OCI-LY1 (cell line): ENCODE measurements at regions not wholly inside any gene's neighbourhood (a gene's known extent, or its start where the extent isn't known, plus 50 kb on each side); places are given as distances from the start of the nearest gene placed in this dataset.
A peak's percentile ranks its signal among the peaks of the same experiment; 100 is the strongest.

ENCODE experiments used
- H2AFZ ChIP-seq: fragments of 200-600 bp; sonication (generic), shearing (Covaris generic); 2 replicates; pipeline ENCODE4 v1.6.0; 2014; ENCODE audit warnings: antibody characterized with exemption, mild to moderate bottlenecking, low read length
- H3F3A ChIP-seq: fragments of 200-600 bp; sonication (generic), shearing (Covaris generic); 2 replicates; pipeline ENCODE4 v1.6.0; 2014; ENCODE audit warnings: mild to moderate bottlenecking, antibody characterized with exemption, low read length, moderate library complexity; ENCODE audit not compliant: insufficient read depth
- H3K27ac ChIP-seq: fragments of 200-600 bp; sonication (generic); 2 replicates; pipeline ENCODE4 v1.5.1; 2014; ENCODE audit warnings: low read length, mixed run types, mild to moderate bottlenecking, low read depth; ENCODE audit not compliant: poor library complexity, severe bottlenecking
- H3K27me3 ChIP-seq: fragments of 200-600 bp; sonication (generic); 2 replicates; pipeline ENCODE4 v1.6.0; 2014; ENCODE audit warnings: antibody characterized with exemption, mild to moderate bottlenecking, low read length, moderate library complexity; ENCODE audit not compliant: insufficient read depth
- H3K36me3 ChIP-seq: fragments of 200-600 bp; sonication (generic); 2 replicates; pipeline ENCODE4 v1.6.1; 2014; ENCODE audit warnings: mild to moderate bottlenecking, antibody characterized with exemption, low read length, moderate library complexity, mixed read lengths; ENCODE audit not compliant: insufficient read depth
- H3K4me1 ChIP-seq: fragments of 200-600 bp; sonication (generic); 2 replicates; pipeline ENCODE4 v1.5.1; 2014; ENCODE audit warnings: mild to moderate bottlenecking, low read length, moderate library complexity; ENCODE audit not compliant: insufficient read depth, severe bottlenecking
- H3K4me2 ChIP-seq: fragments of 200-600 bp; sonication (generic), shearing (Covaris generic); 2 replicates; pipeline ENCODE4 v1.6.1; 2014; ENCODE audit warnings: low read length
- H3K4me3 ChIP-seq: fragments of 200-600 bp; sonication (generic); 2 replicates; pipeline ENCODE4 v1.5.1; 2014; ENCODE audit warnings: low read length, low read depth, mild to moderate bottlenecking, mixed read lengths; ENCODE audit not compliant: poor library complexity, severe bottlenecking
- H3K79me2 ChIP-seq: fragments of 200-600 bp; shearing (Covaris generic); 2 replicates; pipeline ENCODE4 v1.6.1; 2016; ENCODE audit warnings: mixed run types, low read length, mixed read lengths; ENCODE audit not compliant: insufficient read depth
- H3K9ac ChIP-seq: fragments of 200-600 bp; sonication (generic), shearing (Covaris generic); 2 replicates; pipeline ENCODE4 v1.6.1; 2014; ENCODE audit warnings: mild to moderate bottlenecking, low read length, mixed read lengths
- H3K9me2 ChIP-seq: fragments of 200-600 bp; sonication (generic), shearing (Covaris generic); 2 replicates; pipeline ENCODE4 v1.6.1; 2014; ENCODE audit warnings: low read depth, mild to moderate bottlenecking, low read length, mixed read lengths
- H3K9me3 ChIP-seq: fragments of 200-600 bp; shearing (Covaris generic); 2 replicates; pipeline ENCODE4 v1.6.1; 2014; ENCODE audit warnings: low read length, mixed read lengths
- H4K20me1 ChIP-seq: fragments of 200-600 bp; sonication (generic), shearing (Covaris generic); 2 replicates; pipeline ENCODE4 v1.6.0; 2016; ENCODE audit warnings: mild to moderate bottlenecking, low read length; ENCODE audit not compliant: insufficient read depth
- CTCF ChIP-seq: fragments of 200-600 bp; sonication (generic), shearing (Covaris generic); IDR thresholded peaks from 2 replicates; pipeline ENCODE4 v1.5.1; 2017; ENCODE audit warnings: mild to moderate bottlenecking, antibody characterized with exemption, low read length, moderate library complexity, mixed read lengths
- EZH2 ChIP-seq: fragments of 200-600 bp; sonication (generic), shearing (Covaris generic); IDR thresholded peaks from 2 replicates; pipeline ENCODE4 v1.8.0; 2017; ENCODE audit warnings: borderline replicate concordance, mixed run types, mild to moderate bottlenecking, antibody characterized with exemption, low read length, moderate library complexity, mixed read lengths

GRCh38 chr9:95810814-95811213, 64.7 kb upstream of the ERCC6L2 start:
- H3K9ac ChIP-seq: no peak overlapping the region
- H3K36me3 ChIP-seq: no peaks in the 10 kb centered on the region
- no peaks in the 10 kb centered on the region for H3K9me2 ChIP-seq
- no peak for TF ChIP-seq CTCF
- no peak for TF ChIP-seq EZH2
- no peaks in the 10 kb centered on the region for H3K4me1 ChIP-seq
- H3K27me3 ChIP-seq: no peaks in the 10 kb centered on the region
- H4K20me1 ChIP-seq: no peaks in the 10 kb centered on the region
- no peaks in the 10 kb centered on the region for H3K9me3 ChIP-seq
- no peak overlapping the region for H2AFZ ChIP-seq
- H3K27ac ChIP-seq: no peak overlapping the region
- H3F3A ChIP-seq: no peaks in the 10 kb centered on the region
- no peaks in the 10 kb centered on the region for H3K79me2 ChIP-seq
- no peak overlapping the region for H3K4me3 ChIP-seq
- H3K4me2 ChIP-seq: no peak overlapping the region

- H3K36me3 ChIP-seq: no peaks in the 10 kb centered on the region
- H3F3A ChIP-seq: no peaks in the 10 kb centered on the region
Observed at GRCh38 chr9:95810133-95810532, 65.4 kb upstream of the ERCC6L2 start.

GRCh38 chr9:95809686-95810085, 65.8 kb upstream of the ERCC6L2 start:
- H3K27ac ChIP-seq: no peak overlapping the region
- H2AFZ ChIP-seq: no peak overlapping the region
- TF ChIP-seq CTCF (no peak), EZH2 (no peak)
- H3K9me2 ChIP-seq: no peaks in the 10 kb centered on the region
- H3K4me3 ChIP-seq: no peak overlapping the region
- no peaks in the 10 kb centered on the region for H3F3A ChIP-seq
- no peaks in the 10 kb centered on the region for H3K79me2 ChIP-seq
- H3K4me2 ChIP-seq: no peak overlapping the region
- no peaks in the 10 kb centered on the region for H3K27me3 ChIP-seq
- no peak overlapping the region for H3K9ac ChIP-seq
- no peaks in the 10 kb centered on the region for H4K20me1 ChIP-seq
- no peaks in the 10 kb centered on the region for H3K36me3 ChIP-seq
- no peaks in the 10 kb centered on the region for H3K9me3 ChIP-seq
- H3K4me1 ChIP-seq: no peaks in the 10 kb centered on the region

More at GRCh38 chr9:95810133-95810532, 65.4 kb upstream of the ERCC6L2 start:
- Histone ChIP-seq H3K4me3 (no peak overlapping the region), H2AFZ (no peak overlapping the region), H3K79me2 (no peaks in the 10 kb centered on the region), H3K4me1 (no peaks in the 10 kb centered on the region), H3K4me2 (no peak overlapping the region), H4K20me1 (no peaks in the 10 kb centered on the region), H3K27me3 (no peaks in the 10 kb centered on the region), H3K9me2 (no peaks in the 10 kb centered on the region), H3K9ac (no peak overlapping the region), H3K9me3 (no peaks in the 10 kb centered on the region), H3K27ac (no peak overlapping the region)
- TF ChIP-seq CTCF (peak; percentile 20; the same call in 1 of the 2 replicates), EZH2 (no peak)
